OCI-LY1 (cell line): ENCODE measurements at regions not wholly inside any gene's neighbourhood (a gene's known extent, or its start where the extent isn't known, plus 50 kb on each side); places are given as distances from the start of the nearest gene placed in this dataset.
"Not testable (repeated sequence)": the region's sequence is repeated elsewhere in the genome, so short reads cannot be mapped to it uniquely, and the experiment has no call there.

Source experiments
- H2AFZ ChIP-seq: fragments of 200-600 bp; sonication (generic), shearing (Covaris generic); 2 replicates; pipeline ENCODE4 v1.6.0; 2014; ENCODE audit warnings: antibody characterized with exemption, mild to moderate bottlenecking, low read length
- H3F3A ChIP-seq: fragments of 200-600 bp; sonication (generic), shearing (Covaris generic); 2 replicates; pipeline ENCODE4 v1.6.0; 2014; ENCODE audit warnings: mild to moderate bottlenecking, antibody characterized with exemption, low read length, moderate library complexity; ENCODE audit not compliant: insufficient read depth
- H3K27ac ChIP-seq: fragments of 200-600 bp; sonication (generic); 2 replicates; pipeline ENCODE4 v1.5.1; 2014; ENCODE audit warnings: low read length, mixed run types, mild to moderate bottlenecking, low read depth; ENCODE audit not compliant: poor library complexity, severe bottlenecking
- H3K27me3 ChIP-seq: fragments of 200-600 bp; sonication (generic); 2 replicates; pipeline ENCODE4 v1.6.0; 2014; ENCODE audit warnings: antibody characterized with exemption, mild to moderate bottlenecking, low read length, moderate library complexity; ENCODE audit not compliant: insufficient read depth
- H3K36me3 ChIP-seq: fragments of 200-600 bp; sonication (generic); 2 replicates; pipeline ENCODE4 v1.6.1; 2014; ENCODE audit warnings: mild to moderate bottlenecking, antibody characterized with exemption, low read length, moderate library complexity, mixed read lengths; ENCODE audit not compliant: insufficient read depth
- H3K4me1 ChIP-seq: fragments of 200-600 bp; sonication (generic); 2 replicates; pipeline ENCODE4 v1.5.1; 2014; ENCODE audit warnings: mild to moderate bottlenecking, low read length, moderate library complexity; ENCODE audit not compliant: insufficient read depth, severe bottlenecking
- H3K4me2 ChIP-seq: fragments of 200-600 bp; sonication (generic), shearing (Covaris generic); 2 replicates; pipeline ENCODE4 v1.6.1; 2014; ENCODE audit warnings: low read length
- H3K4me3 ChIP-seq: fragments of 200-600 bp; sonication (generic); 2 replicates; pipeline ENCODE4 v1.5.1; 2014; ENCODE audit warnings: low read length, low read depth, mild to moderate bottlenecking, mixed read lengths; ENCODE audit not compliant: poor library complexity, severe bottlenecking
- H3K79me2 ChIP-seq: fragments of 200-600 bp; shearing (Covaris generic); 2 replicates; pipeline ENCODE4 v1.6.1; 2016; ENCODE audit warnings: mixed run types, low read length, mixed read lengths; ENCODE audit not compliant: insufficient read depth
- H3K9ac ChIP-seq: fragments of 200-600 bp; sonication (generic), shearing (Covaris generic); 2 replicates; pipeline ENCODE4 v1.6.1; 2014; ENCODE audit warnings: mild to moderate bottlenecking, low read length, mixed read lengths
- H3K9me2 ChIP-seq: fragments of 200-600 bp; sonication (generic), shearing (Covaris generic); 2 replicates; pipeline ENCODE4 v1.6.1; 2014; ENCODE audit warnings: low read depth, mild to moderate bottlenecking, low read length, mixed read lengths
- H3K9me3 ChIP-seq: fragments of 200-600 bp; shearing (Covaris generic); 2 replicates; pipeline ENCODE4 v1.6.1; 2014; ENCODE audit warnings: low read length, mixed read lengths
- H4K20me1 ChIP-seq: fragments of 200-600 bp; sonication (generic), shearing (Covaris generic); 2 replicates; pipeline ENCODE4 v1.6.0; 2016; ENCODE audit warnings: mild to moderate bottlenecking, low read length; ENCODE audit not compliant: insufficient read depth
- EZH2 ChIP-seq: fragments of 200-600 bp; sonication (generic), shearing (Covaris generic); IDR thresholded peaks from 2 replicates; pipeline ENCODE4 v1.8.0; 2017; ENCODE audit warnings: borderline replicate concordance, mixed run types, mild to moderate bottlenecking, antibody characterized with exemption, low read length, moderate library complexity, mixed read lengths
- TF ChIP-seq, protein P1 (sequence below): fragments of 200-600 bp; sonication (generic), shearing (Covaris generic); IDR thresholded peaks from 2 replicates; pipeline ENCODE4 v1.5.1; 2017; ENCODE audit warnings: mild to moderate bottlenecking, antibody characterized with exemption, low read length, moderate library complexity, mixed read lengths

- no peaks in the 10 kb centered on the region for H3K36me3 ChIP-seq
- H3K9ac ChIP-seq = no peak overlapping the region
- H3K9me3 ChIP-seq = no peaks in the 10 kb centered on the region
- H3K9me2 ChIP-seq = no peaks in the 10 kb centered on the region
- H3K4me1 ChIP-seq = no peaks in the 10 kb centered on the region
- H3K4me2 ChIP-seq = no peak overlapping the region
- H4K20me1 ChIP-seq = no peaks in the 10 kb centered on the region; the same call in 1 of the 2 replicates
- H2AFZ ChIP-seq = no peak overlapping the region
- no peak overlapping the region for H3K4me3 ChIP-seq
- H3K27ac ChIP-seq = no peak overlapping the region
- H3K79me2 ChIP-seq = no peaks in the 10 kb centered on the region
- no peaks in the 10 kb centered on the region for H3K27me3 ChIP-seq
- TF ChIP-seq, protein P1, sequence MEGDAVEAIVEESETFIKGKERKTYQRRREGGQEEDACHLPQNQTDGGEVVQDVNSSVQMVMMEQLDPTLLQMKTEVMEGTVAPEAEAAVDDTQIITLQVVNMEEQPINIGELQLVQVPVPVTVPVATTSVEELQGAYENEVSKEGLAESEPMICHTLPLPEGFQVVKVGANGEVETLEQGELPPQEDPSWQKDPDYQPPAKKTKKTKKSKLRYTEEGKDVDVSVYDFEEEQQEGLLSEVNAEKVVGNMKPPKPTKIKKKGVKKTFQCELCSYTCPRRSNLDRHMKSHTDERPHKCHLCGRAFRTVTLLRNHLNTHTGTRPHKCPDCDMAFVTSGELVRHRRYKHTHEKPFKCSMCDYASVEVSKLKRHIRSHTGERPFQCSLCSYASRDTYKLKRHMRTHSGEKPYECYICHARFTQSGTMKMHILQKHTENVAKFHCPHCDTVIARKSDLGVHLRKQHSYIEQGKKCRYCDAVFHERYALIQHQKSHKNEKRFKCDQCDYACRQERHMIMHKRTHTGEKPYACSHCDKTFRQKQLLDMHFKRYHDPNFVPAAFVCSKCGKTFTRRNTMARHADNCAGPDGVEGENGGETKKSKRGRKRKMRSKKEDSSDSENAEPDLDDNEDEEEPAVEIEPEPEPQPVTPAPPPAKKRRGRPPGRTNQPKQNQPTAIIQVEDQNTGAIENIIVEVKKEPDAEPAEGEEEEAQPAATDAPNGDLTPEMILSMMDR = no peak
- TF ChIP-seq EZH2 = no peak
- H3F3A ChIP-seq = no peaks in the 10 kb centered on the region
Observed at GRCh38 chr7:118420888-118421287, 196.4 kb downstream of the ANKRD7 start.

DNA sequence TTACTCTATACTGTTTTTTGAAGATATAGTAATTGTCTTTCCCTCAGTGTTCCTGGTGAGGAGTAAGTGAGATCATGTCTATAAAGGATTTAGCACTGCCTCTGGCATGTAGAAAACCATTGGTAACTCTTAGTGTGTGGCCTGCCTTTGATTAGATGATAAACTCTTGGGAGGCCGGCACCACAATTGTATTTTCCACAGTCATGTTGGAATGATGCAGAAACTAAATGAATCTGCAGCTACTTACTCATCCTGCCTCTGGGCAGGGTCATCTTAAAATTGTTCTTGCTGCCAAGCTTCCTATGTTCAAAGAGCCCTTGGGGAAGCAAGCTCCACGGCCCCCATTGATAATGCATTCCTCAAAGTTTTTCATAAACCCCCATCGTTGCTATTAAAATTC lies 204.6 kb downstream of the ANKRD7 start:
- Histone ChIP-seq H3K4me3 (no peak overlapping the region), H3K4me1 (no peaks in the 10 kb centered on the region), H3K9me2 (no peaks in the 10 kb centered on the region), H3K9me3 (no peaks in the 10 kb centered on the region), H3K4me2 (no peak overlapping the region), H3K79me2 (no peaks in the 10 kb centered on the region), H2AFZ (no peak overlapping the region), H3K9ac (no peak overlapping the region), H4K20me1 (no peaks in the 10 kb centered on the region; the same call in 1 of the 2 replicates), H3K27ac (no peak overlapping the region), H3F3A (no peaks in the 10 kb centered on the region), H3K27me3 (no peaks in the 10 kb centered on the region), H3K36me3 (no peaks in the 10 kb centered on the region)
- TF ChIP-seq, protein P1 = no peak
- no peak for TF ChIP-seq EZH2

- H3K4me2 ChIP-seq = no peak overlapping the region
- H3K9me2 ChIP-seq = no peaks in the 10 kb centered on the region
- no peak overlapping the region for H3K9ac ChIP-seq
- no peaks in the 10 kb centered on the region for H3K27me3 ChIP-seq
- no peak for TF ChIP-seq EZH2
- TF ChIP-seq, protein P1 = no peak
- no peak overlapping the region for H3K27ac ChIP-seq
- H4K20me1 ChIP-seq = no peaks in the 10 kb centered on the region
- H3K4me3 ChIP-seq = no peak overlapping the region
- H2AFZ ChIP-seq = no peak overlapping the region
- H3K79me2 ChIP-seq = no peaks in the 10 kb centered on the region
- no peaks in the 10 kb centered on the region for H3F3A ChIP-seq
- H3K9me3 ChIP-seq = no peaks in the 10 kb centered on the region
- no peaks in the 10 kb centered on the region for H3K36me3 ChIP-seq
- no peaks in the 10 kb centered on the region for H3K4me1 ChIP-seq
Observed at GRCh38 chr7:118436663-118437062, 212.2 kb downstream of the ANKRD7 start.

- H3K4me3 ChIP-seq, H3K9me3 ChIP-seq, H3F3A ChIP-seq, H3K27me3 ChIP-seq, H2AFZ ChIP-seq, H3K9me2 ChIP-seq, H3K4me2 ChIP-seq, H4K20me1 ChIP-seq, H3K9ac ChIP-seq, H3K27ac ChIP-seq, H3K79me2 ChIP-seq, H3K4me1 ChIP-seq, H3K36me3 ChIP-seq: not testable (repeated sequence)
Observed at GRCh38 chr7:118449030-118449429, 224.5 kb downstream of the ANKRD7 start.
